ENCODE measurements at regions not wholly inside any gene's neighbourhood (a gene's known extent, or its start where the extent isn't known, plus 50 kb on each side); places are given as distances from the start of the nearest gene placed in this dataset.

- no peak overlapping the region for H2BK120ac ChIP-seq (ENCODE audit: low read depth, low read length, poor library complexity, severe bottlenecking)
- no peak overlapping the region for H2AFZ ChIP-seq (ENCODE audit: low read length)
- no peak overlapping the region for H3K4me2 ChIP-seq (ENCODE audit: insufficient read depth, insufficient read length, low read length)
- H3K27ac ChIP-seq (ENCODE audit: insufficient read length, low read depth, low read length): no peak overlapping the region
- no peak overlapping the region for H4K5ac ChIP-seq (ENCODE audit: insufficient read length, low read depth, low read length)
- no peak for DNase-seq
- H4K8ac ChIP-seq (replicated peaks; ENCODE audit: insufficient read length, low read depth, low read length): no peak overlapping the region
- no peak overlapping the region for H2BK12ac ChIP-seq (ENCODE audit: insufficient read length, low read depth, low read length)
- H3K4ac ChIP-seq (ENCODE audit: low read depth, low read length): no peak overlapping the region
- H3K4me1 ChIP-seq (ENCODE audit: insufficient read depth, low read length): no peaks in the 10 kb centered on the region; the same call in 1 of the 2 replicates
- H3K27me3 ChIP-seq (ENCODE audit: insufficient read depth, low read length): no peaks in the 10 kb centered on the region
- Mint-ChIP-seq H3K4me1 (peaks cover 0 to 11% of the 10 kb centered on the region in 2 experiments; a peak in 2 of 4 replicates), H3K4me3 (no peak overlapping the region), H3K27me3 (ENCODE audit: low read depth) (no peaks in the 10 kb centered on the region), H3K9me3 (no peaks in the 10 kb centered on the region), H3K36me3 (ENCODE audit: insufficient read depth in 1 of 3, low read depth in 3 of 3) (no peaks in the 10 kb centered on the region), H3K27ac (no peak overlapping the region)
- H3K23ac ChIP-seq (ENCODE audit: insufficient read length, low read depth, low read length): no peak overlapping the region
- no peaks in the 10 kb centered on the region for H3K9me3 ChIP-seq (ENCODE audit: control insufficient read depth, low read depth, low read length)
- no CpG with 5 or more reads among the region's 3 CpGs for WGBS (ENCODE audit: extremely low coverage, insufficient read length, low lambda C conversion rate)
- no peaks in the 10 kb centered on the region for H3K79me2 ChIP-seq (ENCODE audit: insufficient read depth, low read length)
- no peak overlapping the region for H2BK15ac ChIP-seq (ENCODE audit: low read depth, low read length)
- H3K56ac ChIP-seq (ENCODE audit: insufficient read length, low read depth, low read length): no peak overlapping the region
- no peaks in the 10 kb centered on the region for H3K23me2 ChIP-seq (ENCODE audit: insufficient read length, low read depth, low read length, poor library complexity, severe bottlenecking)
- no peak overlapping the region for H2AK5ac ChIP-seq (ENCODE audit: insufficient read length, low read length)
- no peak overlapping the region for H2BK20ac ChIP-seq (ENCODE audit: low read depth, low read length, poor library complexity, severe bottlenecking)
- no peak overlapping the region for H3K9ac ChIP-seq (ENCODE audit: extremely low read depth, insufficient read length, low read length)
- H3K79me1 ChIP-seq (ENCODE audit: insufficient read depth, low read depth, low read length, poor library complexity, severe bottlenecking): no peaks in the 10 kb centered on the region
- H3T11ph ChIP-seq (ENCODE audit: low read length): no peak overlapping the region
- H4K91ac ChIP-seq (ENCODE audit: insufficient read length, low read depth, low read length): no peak overlapping the region
- H4K20me1 ChIP-seq (ENCODE audit: control insufficient read depth, insufficient read depth, insufficient read length): no peaks in the 10 kb centered on the region
- H3K14ac ChIP-seq (ENCODE audit: insufficient read depth, low read length): no peak overlapping the region
- no peak overlapping the region for H3K18ac ChIP-seq (ENCODE audit: insufficient read length, low read depth, low read length)
- no peak for TF ChIP-seq CTCF (conservative IDR thresholded peaks at IDR 0.05)
- H2BK5ac ChIP-seq (ENCODE audit: insufficient read length, low read length): no peak overlapping the region
Observed at GRCh38 chr7:17037356-17037755, 155.6 kb upstream of the AGR3 start.
